ENCODE measurements at regions not wholly inside any gene's neighbourhood (a gene's known extent, or its start where the extent isn't known, plus 50 kb on each side); places are given as distances from the start of the nearest gene placed in this dataset.

DNA sequence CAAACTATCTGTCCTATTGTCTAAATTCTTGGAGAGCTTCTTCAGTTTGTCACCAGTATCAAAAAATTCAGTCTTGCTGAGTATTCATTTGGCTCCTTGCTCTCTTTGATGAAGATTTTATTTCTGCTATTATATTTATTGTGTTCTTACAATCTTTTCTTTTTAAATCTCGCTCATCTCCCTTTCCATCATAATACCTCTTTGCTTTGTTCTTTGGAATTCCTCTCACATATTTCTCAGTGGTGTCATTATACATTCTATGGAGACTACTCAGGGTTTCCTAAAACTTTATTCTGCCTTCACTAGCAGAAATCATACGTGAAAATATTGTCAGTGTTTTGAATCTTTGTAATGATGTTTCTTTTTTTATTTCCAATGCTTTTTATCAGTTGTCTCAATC, 445.2 kb upstream of the ID4 start:
- TF ChIP-seq, protein P1, sequence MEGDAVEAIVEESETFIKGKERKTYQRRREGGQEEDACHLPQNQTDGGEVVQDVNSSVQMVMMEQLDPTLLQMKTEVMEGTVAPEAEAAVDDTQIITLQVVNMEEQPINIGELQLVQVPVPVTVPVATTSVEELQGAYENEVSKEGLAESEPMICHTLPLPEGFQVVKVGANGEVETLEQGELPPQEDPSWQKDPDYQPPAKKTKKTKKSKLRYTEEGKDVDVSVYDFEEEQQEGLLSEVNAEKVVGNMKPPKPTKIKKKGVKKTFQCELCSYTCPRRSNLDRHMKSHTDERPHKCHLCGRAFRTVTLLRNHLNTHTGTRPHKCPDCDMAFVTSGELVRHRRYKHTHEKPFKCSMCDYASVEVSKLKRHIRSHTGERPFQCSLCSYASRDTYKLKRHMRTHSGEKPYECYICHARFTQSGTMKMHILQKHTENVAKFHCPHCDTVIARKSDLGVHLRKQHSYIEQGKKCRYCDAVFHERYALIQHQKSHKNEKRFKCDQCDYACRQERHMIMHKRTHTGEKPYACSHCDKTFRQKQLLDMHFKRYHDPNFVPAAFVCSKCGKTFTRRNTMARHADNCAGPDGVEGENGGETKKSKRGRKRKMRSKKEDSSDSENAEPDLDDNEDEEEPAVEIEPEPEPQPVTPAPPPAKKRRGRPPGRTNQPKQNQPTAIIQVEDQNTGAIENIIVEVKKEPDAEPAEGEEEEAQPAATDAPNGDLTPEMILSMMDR (conservative IDR thresholded peaks at IDR 0.05; ENCODE audit: low read depth, low read length), result no peak
- no peak for TF ChIP-seq EZH2 (IDR thresholded peaks at IDR 0.05; ENCODE audit: low read length, unreplicated experiment)
- TF ChIP-seq EZH2phosphoT487 (IDR thresholded peaks at IDR 0.05; ENCODE audit: borderline replicate concordance, low read length), result no peak

Measured in PC-3 (cell line).